IPS-15b (cell line): ENCODE measurements at regions not wholly inside any gene's neighbourhood (a gene's known extent, or its start where the extent isn't known, plus 50 kb on each side); places are given as distances from the start of the nearest gene placed in this dataset.

Source experiments
- H3K27me3 ChIP-seq: one replicate; pipeline ENCODE4 v1.6.1; 2013; ENCODE audit warnings: low read length; ENCODE audit not compliant: control insufficient read depth, insufficient read depth
- H3K36me3 ChIP-seq: one replicate; pipeline ENCODE4 v1.6.1; 2013; ENCODE audit warnings: low read length; ENCODE audit not compliant: control insufficient read depth, insufficient read depth
- H3K4me1 ChIP-seq: one replicate; pipeline ENCODE4 v1.6.1; 2013; ENCODE audit warnings: mild to moderate bottlenecking, low read length; ENCODE audit not compliant: control insufficient read depth, insufficient read depth
- H3K4me3 ChIP-seq: one replicate; pipeline ENCODE4 v1.5.1; 2013; ENCODE audit warnings: low read depth, low read length
- H3K9ac ChIP-seq: one replicate; pipeline ENCODE4 v1.6.1; 2013; ENCODE audit warnings: low read depth, mild to moderate bottlenecking, low read length
- H3K9me3 ChIP-seq: one replicate; pipeline ENCODE4 v1.6.1; 2013; ENCODE audit warnings: mild to moderate bottlenecking, low read length; ENCODE audit not compliant: control insufficient read depth, insufficient read depth

- H3K4me3 ChIP-seq: no peak overlapping the region
- H3K9ac ChIP-seq: no peak overlapping the region
- H3K36me3 ChIP-seq: no peaks in the 10 kb centered on the region
- H3K9me3 ChIP-seq: no peaks in the 10 kb centered on the region
- no peaks in the 10 kb centered on the region for H3K27me3 ChIP-seq
- H3K4me1 ChIP-seq: no peaks in the 10 kb centered on the region
These were observed 246.1 kb upstream of the IRX4 start for GRCh38 chr5:2128686-2129355.

DNA sequence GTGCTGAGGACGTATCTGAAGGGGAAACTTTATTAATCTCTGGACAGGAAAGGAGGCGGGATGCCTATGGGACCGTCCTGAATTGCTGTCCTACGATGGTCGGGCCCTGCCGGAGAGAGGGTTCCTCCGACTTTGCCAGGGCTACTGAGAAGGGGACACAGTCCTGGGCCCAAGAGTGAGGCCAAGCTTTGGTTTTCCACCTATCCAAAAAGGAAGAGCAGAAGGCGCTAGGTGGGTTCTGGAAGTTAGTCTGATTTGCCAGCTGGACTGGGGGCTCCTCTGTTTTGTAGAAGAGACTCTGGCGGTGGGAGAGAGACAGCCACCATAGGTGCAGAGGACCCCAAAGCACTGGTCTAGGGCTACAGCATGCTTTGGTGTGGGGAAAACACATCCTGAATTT is 243.8 kb upstream of the IRX4 start:
- Histone ChIP-seq H3K9ac (no peak overlapping the region), H3K36me3 (no peaks in the 10 kb centered on the region), H3K27me3 (no peaks in the 10 kb centered on the region), H3K4me1 (no peaks in the 10 kb centered on the region), H3K9me3 (no peaks in the 10 kb centered on the region), H3K4me3 (no peak overlapping the region)

- no peaks in the 10 kb centered on the region for H3K4me1 ChIP-seq
- no peak overlapping the region for H3K4me3 ChIP-seq
- H3K9me3 ChIP-seq: no peaks in the 10 kb centered on the region
- H3K9ac ChIP-seq: no peak overlapping the region
- H3K36me3 ChIP-seq: no peaks in the 10 kb centered on the region
- H3K27me3 ChIP-seq: no peaks in the 10 kb centered on the region
These were observed 243.2 kb upstream of the IRX4 start for GRCh38 chr5:2125901-2126265.

DNA sequence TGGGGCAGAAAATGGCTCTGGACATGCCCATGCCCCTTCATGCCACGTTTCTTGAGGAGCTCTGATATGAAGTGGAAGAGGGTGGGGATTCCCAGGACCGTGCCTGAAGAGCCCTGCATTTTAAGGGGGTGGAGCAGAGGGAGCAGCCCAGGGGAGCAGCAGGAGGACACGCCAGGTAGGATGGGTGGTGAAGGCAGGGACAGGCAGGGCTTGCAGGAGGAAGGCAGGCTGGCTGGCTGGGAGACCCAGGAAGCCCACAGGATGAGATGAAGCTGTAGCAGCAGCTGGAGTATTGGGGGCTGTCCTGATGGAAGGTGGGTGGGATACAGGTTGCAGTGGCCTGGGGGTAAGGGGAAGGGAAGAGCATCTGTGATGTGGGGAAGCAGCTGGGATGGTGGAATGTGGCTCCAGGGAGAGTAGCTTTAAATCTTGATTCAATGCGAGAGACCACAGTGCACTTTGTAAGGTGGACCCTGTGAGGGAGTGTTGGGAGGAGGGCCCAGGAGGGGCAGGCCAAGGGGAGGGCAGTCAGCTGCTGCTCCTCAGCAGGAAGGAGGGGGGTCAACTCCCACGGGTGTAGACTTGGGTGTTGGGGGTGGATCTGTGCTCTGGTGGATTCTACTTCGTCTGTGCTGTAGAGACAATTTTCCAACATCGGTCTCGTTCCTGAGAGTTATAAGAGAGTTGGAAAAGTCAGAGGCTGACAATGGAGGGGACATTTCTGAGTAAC is 242.6 kb upstream of the IRX4 start:
- Histone ChIP-seq H3K36me3 (no peaks in the 10 kb centered on the region), H3K9ac (no peak overlapping the region), H3K9me3 (no peaks in the 10 kb centered on the region), H3K4me1 (no peaks in the 10 kb centered on the region), H3K4me3 (no peak overlapping the region), H3K27me3 (no peaks in the 10 kb centered on the region)

GRCh38 chr5:2124434-2125170 is 241.9 kb upstream of the IRX4 start:
- H3K27me3 ChIP-seq: no peaks in the 10 kb centered on the region
- no peaks in the 10 kb centered on the region for H3K9me3 ChIP-seq
- H3K9ac ChIP-seq: no peak overlapping the region
- no peak overlapping the region for H3K4me3 ChIP-seq
- no peaks in the 10 kb centered on the region for H3K4me1 ChIP-seq
- H3K36me3 ChIP-seq: no peaks in the 10 kb centered on the region

DNA sequence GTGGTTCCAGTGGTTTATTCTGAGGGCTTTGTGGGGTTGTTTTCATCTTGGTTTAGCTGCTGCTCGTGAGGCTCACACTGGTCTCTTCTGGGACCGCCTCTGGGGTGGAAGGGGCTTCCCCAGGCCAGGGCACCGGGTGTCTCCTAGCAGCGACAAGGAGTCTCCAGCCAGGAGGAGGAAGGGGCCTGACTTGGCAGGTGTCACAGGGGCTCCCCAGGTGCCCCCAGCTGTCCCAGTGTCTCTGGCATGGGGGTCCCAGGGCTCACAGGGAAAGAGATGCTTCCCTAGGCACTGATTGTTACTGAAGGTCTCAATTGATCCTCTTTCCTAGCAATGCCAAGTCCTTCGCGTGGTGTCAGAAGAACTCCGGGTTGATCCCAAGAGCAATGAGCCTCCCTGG is 241.1 kb upstream of the IRX4 start:
- Histone ChIP-seq H3K4me1 (no peaks in the 10 kb centered on the region), H3K27me3 (no peaks in the 10 kb centered on the region), H3K9me3 (no peaks in the 10 kb centered on the region), H3K9ac (no peak overlapping the region), H3K4me3 (no peak overlapping the region), H3K36me3 (no peaks in the 10 kb centered on the region)

DNA sequence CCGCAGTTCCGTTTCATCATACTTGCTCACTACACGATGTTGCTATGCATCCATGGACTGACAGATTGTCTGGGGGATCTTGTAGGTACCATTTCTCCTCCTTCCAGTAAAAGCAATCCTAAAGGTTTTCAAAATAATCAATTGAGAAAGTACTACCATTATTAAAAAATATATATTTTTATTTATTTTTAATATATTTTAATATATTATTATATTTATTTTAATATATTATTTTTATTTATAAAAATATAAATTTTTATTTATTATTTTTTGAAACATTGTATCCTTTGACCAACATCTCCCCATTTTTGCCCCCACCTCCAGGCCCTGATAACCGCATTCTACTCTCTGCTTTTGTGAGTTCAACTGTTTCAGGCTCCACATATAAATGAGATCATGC is 237.6 kb upstream of the IRX4 start:
- H3K36me3 ChIP-seq: no peaks in the 10 kb centered on the region
- no peaks in the 10 kb centered on the region for H3K9me3 ChIP-seq
- no peak overlapping the region for H3K4me3 ChIP-seq
- H3K9ac ChIP-seq: no peak overlapping the region
- H3K27me3 ChIP-seq: peaks cover 4% of the 10 kb centered on the region
- no peaks in the 10 kb centered on the region for H3K4me1 ChIP-seq

DNA sequence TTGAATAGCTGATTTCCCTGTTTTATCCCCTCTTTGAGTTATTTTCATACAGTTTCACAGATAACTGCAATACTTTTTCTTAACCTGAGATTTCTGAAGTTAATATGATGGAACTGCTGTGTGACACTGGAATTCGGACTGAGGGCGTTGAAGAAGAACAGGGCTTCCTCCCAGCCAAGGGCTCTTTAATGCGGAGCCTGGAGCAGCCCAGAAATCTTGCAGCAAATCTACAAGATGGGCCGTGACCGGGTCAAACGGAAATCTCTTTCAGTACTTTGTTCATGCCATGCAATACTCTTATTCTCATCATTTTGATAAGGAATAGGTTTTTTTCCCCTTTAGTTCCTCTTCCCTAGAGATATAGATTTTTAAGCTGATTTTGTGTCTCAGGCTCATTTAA is 236.8 kb upstream of the IRX4 start:
- H3K9me3 ChIP-seq: no peaks in the 10 kb centered on the region
- H3K4me3 ChIP-seq: no peak overlapping the region
- no peaks in the 10 kb centered on the region for H3K36me3 ChIP-seq
- H3K9ac ChIP-seq: no peak overlapping the region
- peaks cover 4% of the 10 kb centered on the region for H3K27me3 ChIP-seq
- H3K4me1 ChIP-seq: no peaks in the 10 kb centered on the region

GRCh38 chr5:2113348-2114131 is 230.8 kb upstream of the IRX4 start:
- H3K27me3 ChIP-seq: peaks cover 4% of the 10 kb centered on the region
- H3K36me3 ChIP-seq: no peaks in the 10 kb centered on the region
- H3K9ac ChIP-seq: no peak overlapping the region
- H3K4me3 ChIP-seq: no peak overlapping the region
- no peaks in the 10 kb centered on the region for H3K4me1 ChIP-seq
- H3K9me3 ChIP-seq: no peaks in the 10 kb centered on the region

- no peak overlapping the region for H3K9ac ChIP-seq
- no peaks in the 10 kb centered on the region for H3K27me3 ChIP-seq
- no peaks in the 10 kb centered on the region for H3K9me3 ChIP-seq
- no peak overlapping the region for H3K4me3 ChIP-seq
- no peaks in the 10 kb centered on the region for H3K36me3 ChIP-seq
- H3K4me1 ChIP-seq: no peaks in the 10 kb centered on the region
These were observed 229.7 kb upstream of the IRX4 start for GRCh38 chr5:2112173-2113025.

GRCh38 chr5:2111569-2112105 is 228.9 kb upstream of the IRX4 start:
- H3K4me1 ChIP-seq: no peaks in the 10 kb centered on the region
- H3K9me3 ChIP-seq: no peaks in the 10 kb centered on the region
- no peaks in the 10 kb centered on the region for H3K27me3 ChIP-seq
- H3K4me3 ChIP-seq: no peak overlapping the region
- no peaks in the 10 kb centered on the region for H3K36me3 ChIP-seq
- H3K9ac ChIP-seq: no peak overlapping the region
